Adrenal gland (tissue), 5 donors: ENCODE measurements at regions not wholly inside any gene's neighbourhood (a gene's known extent, or its start where the extent isn't known, plus 50 kb on each side); places are given as distances from the start of the nearest gene placed in this dataset.

Experiments
- CTCF ChIP-seq, 6 experiments: fragments of 450-650 bp in 4 of 6; fragments of 200-600 bp in 2 of 6; sonication (generic) in 1 of 6; IDR thresholded peaks; 1 replicate in 5 of 6; 2 replicates in 1 of 6; pipeline versions ENCODE4 v1.5.1 to v1.8.0; 2016 to 2021; ENCODE audit warnings: antibody characterized with exemption in 6 of 6, mild to moderate bottlenecking in 2 of 6, moderate library complexity in 1 of 6
- POLR2A ChIP-seq, 2 donors: fragments of 450-650 bp; IDR thresholded peaks; one replicate each; pipeline ENCODE4 v1.6.1; 2017; ENCODE audit warnings: antibody characterized with exemption in 2 of 2, mild to moderate bottlenecking in 2 of 2, moderate library complexity in 1 of 2
- donor health status: DM: no; HTN: no; CAD: no.

GRCh38 chr7:70894799-70895198 lies 237.1 kb upstream of the GALNT17 start:
- TF ChIP-seq CTCF (IDR thresholded peaks at IDR 0.05) (no peak), POLR2A (IDR thresholded peaks at IDR 0.05) (no peak)
